Stimulated activated CD4-positive, alpha-beta T cell treated with anti-CD3 and anti-CD28 coated beads, Interleukin-4, amount 100 ng/mL, for 1 hour (primary cell): ENCODE measurements at regions not wholly inside any gene's neighbourhood (a gene's known extent, or its start where the extent isn't known, plus 50 kb on each side); places are given as distances from the start of the nearest gene placed in this dataset.
A peak's percentile ranks its signal among the peaks of the same experiment; 100 is the strongest.

Source experiments
- DNase-seq: peaks from one replicate; pipeline ENCODE4 v3.0.0-alpha.2; 2020

DNA sequence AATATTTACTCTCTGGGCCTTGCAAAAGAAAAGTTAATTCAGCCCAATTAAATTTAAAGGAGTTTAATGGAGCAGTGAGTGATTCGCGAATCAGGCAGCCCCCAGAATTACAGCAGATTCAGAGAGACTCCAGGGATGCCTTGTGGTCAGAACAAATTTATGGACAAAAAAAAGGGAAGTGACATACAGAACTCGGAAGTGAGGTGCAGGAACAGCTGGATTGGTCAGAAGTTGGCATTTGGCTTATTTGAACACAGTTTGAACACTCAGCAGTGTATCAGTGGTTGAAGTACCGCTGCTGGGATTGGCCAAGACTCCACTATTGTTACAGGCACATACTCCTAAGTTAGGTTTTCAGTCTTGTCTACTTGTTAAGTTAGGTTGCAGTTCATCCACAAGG is 145.0 kb upstream of the GAP43 start:
- DNase-seq, result no peak

- DNase-seq, result no peak
Observed at GRCh38 chr3:115486880-115487279, 136.4 kb upstream of the GAP43 start.

- no peak for DNase-seq
Observed at GRCh38 chr3:115487968-115488367, 135.3 kb upstream of the GAP43 start.

DNA sequence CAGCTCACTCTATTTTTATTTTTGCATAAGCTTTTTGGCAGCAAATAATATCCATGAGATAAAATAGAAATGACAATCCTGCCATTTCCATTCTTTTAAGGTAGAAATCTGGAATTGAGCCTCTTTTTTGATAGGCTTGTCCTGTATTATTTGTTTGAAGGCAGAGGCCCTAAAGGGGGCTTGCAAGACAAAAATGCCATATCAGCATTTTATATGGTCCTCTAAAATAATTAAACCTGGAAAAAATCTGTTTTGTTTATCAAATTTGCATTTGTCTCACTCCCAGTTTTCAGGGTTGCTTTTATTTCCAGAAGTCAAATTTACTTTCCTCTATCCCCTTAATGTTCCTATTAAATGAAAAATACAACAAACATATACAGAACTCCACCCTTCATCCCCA is 134.9 kb upstream of the GAP43 start:
- DNase-seq, result no peak

DNA sequence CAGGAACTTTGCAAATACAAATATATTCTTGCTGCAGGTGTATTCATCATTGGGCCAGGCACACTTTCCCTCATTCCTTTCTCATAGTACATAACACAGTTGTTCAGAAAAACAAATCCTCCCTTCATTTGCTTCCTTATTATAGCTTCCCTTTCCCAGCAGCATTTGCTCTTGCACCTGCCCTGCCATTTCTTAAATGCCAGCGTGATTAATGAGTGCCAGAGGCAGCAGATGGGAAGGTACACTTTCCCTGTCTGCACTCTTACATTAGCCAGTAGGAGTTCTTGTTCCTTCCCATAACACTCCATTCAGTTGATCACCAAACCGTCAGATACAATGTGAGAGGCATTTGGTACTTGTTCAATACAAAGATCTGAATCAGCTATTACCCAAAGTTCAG is 128.5 kb upstream of the GAP43 start:
- no peak for DNase-seq

GRCh38 chr3:115498421-115498820 is 124.9 kb upstream of the GAP43 start:
- no peak for DNase-seq

DNA sequence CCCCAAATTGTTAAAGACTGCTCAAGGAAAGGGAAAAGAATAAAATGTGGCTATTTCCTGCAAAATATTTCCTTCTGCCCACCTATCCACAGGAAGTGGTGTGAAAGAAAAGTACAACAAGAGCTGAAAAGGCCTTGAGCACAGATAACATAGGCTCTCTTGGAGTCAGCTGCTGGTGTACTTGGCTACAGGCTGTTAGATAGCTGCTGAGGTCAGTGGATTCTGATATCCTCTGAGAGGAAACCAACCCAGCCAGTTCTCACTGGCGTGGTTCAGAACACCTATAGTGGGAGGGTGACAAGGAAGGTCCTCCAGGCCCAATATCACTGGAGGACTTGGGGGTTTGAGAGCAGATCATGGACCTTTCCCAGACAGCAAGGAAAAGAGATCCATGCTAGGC is 124.4 kb upstream of the GAP43 start:
- DNase-seq, result no peak

DNA sequence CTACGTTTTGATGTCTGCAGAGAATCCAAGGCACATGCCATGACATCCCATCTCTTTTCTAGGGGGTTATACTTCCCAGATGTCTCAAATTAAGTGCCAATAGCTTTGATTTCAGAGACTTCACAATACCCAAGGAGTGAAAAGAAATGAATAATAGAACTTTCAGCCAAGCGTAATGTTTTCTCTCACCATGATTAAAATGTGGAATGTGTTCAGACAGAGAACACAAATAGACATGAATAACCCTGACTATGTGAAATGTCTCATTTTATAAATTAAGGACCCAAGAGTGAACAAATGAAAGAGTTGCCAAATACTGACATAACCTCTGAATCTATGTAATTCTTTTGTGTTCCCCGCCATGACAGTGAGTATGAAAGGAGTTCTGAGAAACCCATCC is 123.6 kb upstream of the GAP43 start:
- DNase-seq, result no peak

GRCh38 chr3:115500795-115501194 is 122.5 kb upstream of the GAP43 start:
- DNase-seq, result no peak

GRCh38 chr3:115502128-115502527 is 121.2 kb upstream of the GAP43 start:
- DNase-seq, result no peak

- DNase-seq, result no peak
Observed at GRCh38 chr3:115503394-115503793, 119.9 kb upstream of the GAP43 start.

- no peak for DNase-seq
Observed at GRCh38 chr3:115508562-115508961, 114.7 kb upstream of the GAP43 start.

DNA sequence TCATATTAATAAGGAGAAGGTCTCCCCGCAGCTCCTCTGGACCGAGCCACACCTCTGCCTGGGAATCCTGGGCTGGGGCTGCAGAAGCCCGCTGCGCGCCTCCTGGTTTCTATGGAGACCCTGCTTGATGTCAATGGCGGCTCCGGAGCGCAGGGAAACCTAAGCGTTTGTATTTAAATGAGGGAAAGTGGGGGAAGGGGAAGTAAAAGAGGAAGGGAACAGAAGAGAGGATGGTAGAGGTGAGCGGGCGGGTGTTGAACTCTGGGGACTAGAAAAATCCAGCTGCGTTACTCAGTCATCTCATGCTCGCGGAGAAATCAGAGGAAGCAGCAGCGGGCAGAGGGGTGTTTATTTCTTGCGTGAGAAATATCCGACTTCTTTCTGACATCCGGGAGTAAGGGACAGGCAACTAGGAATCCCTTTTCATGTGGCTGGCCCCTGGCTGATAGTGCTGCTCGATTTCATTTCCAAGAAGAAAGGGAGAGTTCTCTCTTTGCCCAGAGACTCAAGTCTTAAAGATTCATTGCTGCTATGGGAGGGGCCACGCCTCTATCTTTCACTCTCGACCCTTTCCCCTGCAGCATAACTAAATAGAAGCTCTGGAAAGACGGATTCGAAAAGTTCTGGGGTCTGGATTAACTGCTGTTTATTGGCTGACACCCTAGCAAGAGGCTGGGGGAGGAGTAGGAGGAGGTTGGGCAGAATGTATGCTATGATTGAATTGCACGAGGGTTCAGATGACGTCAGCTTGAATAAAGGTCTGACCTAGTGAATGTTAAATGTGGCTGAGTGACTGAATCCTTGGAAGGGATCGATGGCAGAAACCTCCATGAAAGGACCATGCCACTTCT is 110.5 kb upstream of the GAP43 start:
- peak; percentile 4 for DNase-seq

- no peak for DNase-seq
Observed at GRCh38 chr3:115513416-115513800, 109.9 kb upstream of the GAP43 start.

DNA sequence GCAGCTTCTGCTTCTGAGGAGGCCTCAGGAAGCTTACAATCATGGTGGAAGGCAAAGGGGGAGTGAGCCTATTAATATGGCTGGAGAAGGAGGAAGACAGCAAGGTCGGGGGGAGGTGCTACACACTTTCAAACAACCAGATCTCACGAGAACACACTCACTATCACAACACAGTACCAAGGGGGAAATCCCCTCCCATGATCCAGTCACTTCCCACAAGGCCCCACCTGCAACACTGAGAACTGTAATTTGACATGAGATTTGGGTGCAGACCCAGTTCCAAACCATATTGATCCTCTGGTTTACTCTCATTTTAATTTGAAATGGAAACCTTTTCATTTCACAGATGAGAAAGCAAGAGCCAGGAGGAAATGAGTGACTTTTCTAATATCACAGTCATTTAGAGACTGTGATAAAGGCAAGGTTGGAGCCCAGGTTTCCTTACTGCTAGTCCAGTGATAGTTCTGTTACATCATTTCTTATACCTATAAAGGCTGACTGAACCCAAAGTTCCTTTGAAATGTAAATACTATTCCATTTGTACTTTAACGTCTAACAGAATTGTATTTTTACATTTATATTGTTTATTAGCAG is 105.8 kb upstream of the GAP43 start:
- no peak for DNase-seq

GRCh38 chr3:115518100-115518852 is 105.0 kb upstream of the GAP43 start:
- DNase-seq, result no peak

GRCh38 chr3:115520241-115520640 is 103.1 kb upstream of the GAP43 start:
- no peak for DNase-seq

GRCh38 chr3:115520651-115521245 is 102.6 kb upstream of the GAP43 start:
- no peak for DNase-seq

DNA sequence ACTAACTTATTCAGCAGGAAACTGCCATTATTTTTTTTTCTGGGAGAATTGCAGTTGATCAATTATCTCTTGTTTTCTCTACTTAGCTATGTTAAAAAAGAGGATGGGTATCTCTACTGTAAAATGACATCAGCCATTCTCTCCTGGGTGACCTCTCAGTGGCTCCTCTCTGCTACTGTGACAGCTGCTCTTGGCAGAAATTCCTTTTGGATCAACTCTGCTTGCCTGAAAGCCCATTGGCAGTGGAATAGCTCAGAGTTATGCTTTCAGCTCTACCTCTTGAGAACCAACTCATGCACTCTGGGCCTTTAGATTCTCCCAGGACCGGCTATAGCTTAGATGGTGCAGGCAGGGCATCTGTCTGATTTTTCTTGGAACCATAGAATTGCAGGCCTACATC is 99.9 kb upstream of the GAP43 start:
- no peak for DNase-seq

- no peak for DNase-seq
Observed at GRCh38 chr3:115524549-115524948, 98.8 kb upstream of the GAP43 start.

GRCh38 chr3:115525731-115526130 is 97.6 kb upstream of the GAP43 start:
- no peak for DNase-seq

- no peak for DNase-seq
Observed at GRCh38 chr3:115533218-115533617, 90.1 kb upstream of the GAP43 start.

DNA sequence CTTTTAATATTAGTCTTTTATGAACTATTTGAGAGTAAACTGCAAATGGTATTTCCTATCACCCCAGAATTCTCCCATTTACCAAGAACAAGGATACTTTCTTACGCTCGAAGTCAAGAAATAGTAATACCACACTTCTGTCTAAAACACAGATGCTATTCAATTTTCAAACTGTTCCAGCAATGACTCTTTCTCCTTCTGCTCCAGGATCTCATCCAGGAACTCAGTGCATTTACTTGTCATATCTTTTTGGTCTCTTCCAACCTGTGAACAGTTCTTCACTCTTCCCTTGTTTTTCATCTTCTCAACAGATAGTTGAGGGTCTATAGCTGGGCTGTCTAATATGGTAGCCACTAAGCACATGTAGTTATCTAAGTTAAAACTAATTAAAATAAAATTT is 87.1 kb upstream of the GAP43 start:
- DNase-seq, result no peak

DNA sequence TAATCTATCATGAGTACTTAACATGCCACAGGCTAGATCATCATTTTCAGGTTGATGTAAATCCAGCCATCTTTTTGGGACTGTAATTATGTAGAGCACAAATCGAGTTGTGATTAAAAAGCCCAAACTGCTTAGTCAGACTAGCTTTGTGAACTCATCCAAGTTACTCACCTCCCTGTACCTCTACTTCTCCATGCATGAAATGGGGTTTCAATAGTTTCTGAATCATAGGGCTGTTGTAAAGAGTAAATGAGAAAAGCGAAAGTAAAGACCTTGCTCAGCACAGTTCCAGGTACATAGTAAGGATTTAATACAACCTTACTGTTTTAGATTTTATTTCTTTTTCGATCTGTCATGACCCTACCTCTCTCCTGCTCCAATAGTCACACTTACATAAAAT is 85.6 kb upstream of the GAP43 start:
- no peak for DNase-seq
